ENCODE measurements at regions not wholly inside any gene's neighbourhood (a gene's known extent, or its start where the extent isn't known, plus 50 kb on each side); places are given as distances from the start of the nearest gene placed in this dataset.

GRCh38 chr12:47021298-47021697 is 58.1 kb upstream of the PCED1B start (continued):
- no peak for TF ChIP-seq HBP1 (CRISPR knock-in tag; IDR thresholded peaks at IDR 0.05)
- no peak for TF ChIP-seq NCOA2 (IDR thresholded peaks at IDR 0.05; ENCODE audit: partially characterized antibody in 2 of 2)
- no peak for TF ChIP-seq SIN3A (IDR thresholded peaks at IDR 0.05; ENCODE audit: borderline replicate concordance in 2 of 2, control insufficient read depth in 1 of 2, low read depth in 2 of 2, low read length in 2 of 2)
- TF ChIP-seq ZKSCAN8 (CRISPR knock-in tag; IDR thresholded peaks at IDR 0.05): no peak
- TF ChIP-seq DLX4 (CRISPR knock-in tag; IDR thresholded peaks at IDR 0.05): no peak
- no peak for TF ChIP-seq PBX2 (CRISPR knock-in tag; IDR thresholded peaks at IDR 0.05; ENCODE audit: low read depth)
- peak; percentile 48; the same call in 1 of the 2 replicates for TF ChIP-seq PBX2 (tag; conservative IDR thresholded peaks at IDR 0.05; ENCODE audit: low read depth)
- no peak for TF ChIP-seq MTA2 (IDR thresholded peaks at IDR 0.05; ENCODE audit: low read depth)
- TF ChIP-seq JUN (IDR thresholded peaks at IDR 0.05; ENCODE audit: borderline replicate concordance, low read depth, low read length): no peak
- no peak for TF ChIP-seq JUN (CRISPR knock-in tag; IDR thresholded peaks at IDR 0.05; ENCODE audit: borderline replicate concordance)
- TF ChIP-seq JUND (IDR thresholded peaks at IDR 0.05; ENCODE audit: borderline replicate concordance, low read depth, low read length): 0 out of 2 replicates have a peak, but pooled peaks have one; percentile 29
- TF ChIP-seq JUND (tag; IDR thresholded peaks at IDR 0.05; ENCODE audit: borderline replicate concordance, low read depth, low read length): no peak; the same call in 2 of the 3 replicates
- TF ChIP-seq ZNF780A (CRISPR knock-in tag; IDR thresholded peaks at IDR 0.05): no peak
- TF ChIP-seq PKNOX1 (IDR thresholded peaks at IDR 0.05): peak; percentile 88
- TF ChIP-seq CBX1 (IDR thresholded peaks at IDR 0.05; ENCODE audit: low read depth): no peak
- no peak for TF ChIP-seq ZFPM2 (CRISPR knock-in tag; IDR thresholded peaks at IDR 0.05)
- TF ChIP-seq MNT (conservative IDR thresholded peaks at IDR 0.05): 0 out of 4 replicates have a peak, but pooled peaks of 1 of the 2 experiments have one; percentile 3
- no peak for TF ChIP-seq MCM3 (IDR thresholded peaks at IDR 0.05)
- TF ChIP-seq MEIS2 (IDR thresholded peaks at IDR 0.05; ENCODE audit: partially characterized antibody): no peak
- TF ChIP-seq ZNF449 (CRISPR knock-in tag; IDR thresholded peaks at IDR 0.05): no peak
- peak; percentile 35; the same call in 1 of the 2 replicates for TF ChIP-seq MAFG (tag; conservative IDR thresholded peaks at IDR 0.05)

Data from K562 (cell line).